ENCODE measurements at regions not wholly inside any gene's neighbourhood (a gene's known extent, or its start where the extent isn't known, plus 50 kb on each side); places are given as distances from the start of the nearest gene placed in this dataset.

DNA sequence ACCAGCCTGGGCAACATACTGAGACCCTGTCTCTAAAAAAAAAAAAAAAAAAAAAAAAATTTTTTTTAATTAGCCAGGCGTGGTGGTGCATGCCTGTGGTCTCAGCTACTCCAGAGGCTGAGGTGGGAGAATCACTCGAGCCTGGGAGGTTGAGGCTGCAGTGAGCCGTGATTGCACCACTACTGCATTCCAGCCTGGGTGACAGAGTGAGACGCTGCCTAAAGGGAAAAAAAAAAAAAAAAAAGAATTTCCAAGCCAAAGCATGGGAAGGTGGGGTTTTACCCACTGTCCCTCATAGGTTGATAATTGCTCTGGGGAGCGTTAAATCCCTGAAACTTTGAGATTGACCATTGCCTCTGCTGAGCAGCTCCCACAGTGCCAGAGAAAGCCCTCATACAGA is 427.5 kb downstream of the BCOR start:
- Mint-ChIP-seq H3K27me3 (no peaks in the 10 kb centered on the region), H3K9me3 (no peaks in the 10 kb centered on the region), H3K4me3 (no peak overlapping the region), H3K27ac (no peak overlapping the region), H3K4me1 (no peaks in the 10 kb centered on the region), H3K36me3 (ENCODE audit: low read depth) (no peaks in the 10 kb centered on the region)
- intact Hi-C loops (cut with micrococcal nuclease), result no loop called here
- no peak for DNase-seq

GRCh38 chrX:39672405-39672804 is 425.4 kb downstream of the BCOR start:
- no peak overlapping the region for H3K27ac Mint-ChIP-seq
- H3K27me3 Mint-ChIP-seq, result no peaks in the 10 kb centered on the region
- H3K4me1 Mint-ChIP-seq, result no peaks in the 10 kb centered on the region
- DNase-seq, result no peak
- no peak overlapping the region for H3K4me3 Mint-ChIP-seq
- H3K36me3 Mint-ChIP-seq (ENCODE audit: low read depth), result no peaks in the 10 kb centered on the region
- intact Hi-C loops (cut with micrococcal nuclease), result no loop called here
- no peaks in the 10 kb centered on the region for H3K9me3 Mint-ChIP-seq

GRCh38 chrX:39674490-39675161 is 423.1 kb downstream of the BCOR start:
- intact Hi-C loops (cut with micrococcal nuclease), result no loop called here
- H3K4me1 Mint-ChIP-seq, result no peaks in the 10 kb centered on the region
- H3K27me3 Mint-ChIP-seq, result no peaks in the 10 kb centered on the region
- DNase-seq, result no peak
- H3K27ac Mint-ChIP-seq, result no peak overlapping the region
- H3K9me3 Mint-ChIP-seq, result no peaks in the 10 kb centered on the region
- H3K36me3 Mint-ChIP-seq (ENCODE audit: low read depth), result no peaks in the 10 kb centered on the region
- H3K4me3 Mint-ChIP-seq, result no peak overlapping the region

GRCh38 chrX:39675162-39675553 is 422.6 kb downstream of the BCOR start:
- DNase-seq, result no peak
- intact Hi-C loops (cut with micrococcal nuclease), result no loop called here
- Mint-ChIP-seq H3K4me3 (no peak overlapping the region), H3K4me1 (no peaks in the 10 kb centered on the region), H3K9me3 (no peaks in the 10 kb centered on the region), H3K27ac (no peak overlapping the region), H3K27me3 (no peaks in the 10 kb centered on the region), H3K36me3 (ENCODE audit: low read depth) (no peaks in the 10 kb centered on the region)

DNA sequence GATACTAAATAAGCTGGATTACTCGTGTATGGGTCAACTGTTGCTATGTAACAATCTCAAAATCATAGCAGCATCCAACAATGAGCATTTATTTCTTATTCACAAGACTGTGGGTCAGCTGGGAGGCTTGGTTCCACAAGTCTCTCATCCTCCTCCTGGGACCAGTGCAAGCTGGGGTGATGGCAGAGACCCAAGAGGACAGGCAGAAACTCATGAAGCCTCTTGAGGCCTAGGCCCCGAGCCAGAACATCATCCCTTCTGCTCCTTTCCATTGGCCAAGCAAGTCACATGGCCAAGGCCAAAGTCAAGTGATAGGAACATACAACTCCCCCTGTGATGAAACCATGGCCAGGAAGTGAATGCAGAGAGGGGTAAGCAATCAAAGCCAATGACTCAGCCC is 422.1 kb downstream of the BCOR start:
- no peak for DNase-seq
- Mint-ChIP-seq H3K4me3 (no peak overlapping the region), H3K27me3 (no peaks in the 10 kb centered on the region), H3K36me3 (ENCODE audit: low read depth) (no peaks in the 10 kb centered on the region), H3K4me1 (no peaks in the 10 kb centered on the region), H3K27ac (no peak overlapping the region), H3K9me3 (no peaks in the 10 kb centered on the region)
- intact Hi-C loops (cut with micrococcal nuclease), result no loop called here

- no peaks in the 10 kb centered on the region for H3K4me1 Mint-ChIP-seq
- no peak for DNase-seq
- no peak overlapping the region for H3K27ac Mint-ChIP-seq
- no peaks in the 10 kb centered on the region for H3K36me3 Mint-ChIP-seq (ENCODE audit: low read depth)
- no peaks in the 10 kb centered on the region for H3K9me3 Mint-ChIP-seq
- no peaks in the 10 kb centered on the region for H3K27me3 Mint-ChIP-seq
- no peak overlapping the region for H3K4me3 Mint-ChIP-seq
- intact Hi-C loops (cut with micrococcal nuclease), result no loop called here
Measured at GRCh38 chrX:39676434-39676833, 421.3 kb downstream of the BCOR start.

DNA sequence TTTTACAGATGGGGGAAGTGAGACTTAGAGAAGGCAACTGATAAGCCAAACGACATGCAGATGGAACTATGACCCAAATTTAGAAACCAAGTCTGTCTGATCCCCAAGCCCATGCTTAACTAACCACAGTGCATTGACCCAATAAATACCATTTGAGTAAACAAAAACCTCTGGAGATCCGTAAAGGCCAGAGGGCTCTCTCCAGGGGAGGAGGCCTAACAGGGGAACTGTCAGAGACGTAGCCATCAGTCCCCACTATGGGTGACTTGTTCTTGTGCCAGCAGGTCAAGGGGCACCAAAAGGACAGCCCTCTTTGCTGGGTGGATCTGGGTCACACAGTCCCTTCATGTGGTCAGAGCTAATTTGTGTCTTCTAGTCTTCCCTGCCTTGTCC is 420.2 kb downstream of the BCOR start:
- H3K9me3 Mint-ChIP-seq, result no peaks in the 10 kb centered on the region
- DNase-seq, result no peak
- no peak overlapping the region for H3K4me3 Mint-ChIP-seq
- H3K36me3 Mint-ChIP-seq (ENCODE audit: low read depth), result no peaks in the 10 kb centered on the region
- no peaks in the 10 kb centered on the region for H3K27me3 Mint-ChIP-seq
- no peaks in the 10 kb centered on the region for H3K4me1 Mint-ChIP-seq
- no peak overlapping the region for H3K27ac Mint-ChIP-seq
- intact Hi-C loops (cut with micrococcal nuclease), result no loop called here

GRCh38 chrX:39677978-39678791 is 419.6 kb downstream of the BCOR start:
- Mint-ChIP-seq H3K4me3 (no peak overlapping the region), H3K27ac (no peak overlapping the region), H3K36me3 (ENCODE audit: low read depth) (no peaks in the 10 kb centered on the region), H3K9me3 (no peaks in the 10 kb centered on the region), H3K27me3 (no peaks in the 10 kb centered on the region), H3K4me1 (no peaks in the 10 kb centered on the region)
- intact Hi-C loops (cut with micrococcal nuclease), result no loop called here
- no peak for DNase-seq

DNA sequence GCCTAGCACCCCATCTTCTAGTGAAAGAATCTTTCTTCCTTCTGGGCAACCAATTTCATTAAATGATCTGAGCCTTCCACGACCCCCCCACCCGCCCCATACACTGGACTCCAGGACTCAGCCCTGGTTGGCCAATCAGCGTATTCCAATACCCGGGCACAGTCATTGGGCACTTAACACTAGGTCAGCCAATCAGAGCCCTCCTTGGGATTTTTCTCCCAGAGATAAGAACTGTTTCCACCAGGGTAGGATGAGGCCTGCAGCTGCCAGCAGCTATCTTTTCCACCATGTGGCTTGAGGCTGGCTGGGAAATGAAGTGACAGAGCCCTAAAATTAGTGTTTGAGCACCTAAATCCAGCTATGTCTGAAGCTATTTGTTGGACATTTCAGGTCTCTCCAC is 418.8 kb downstream of the BCOR start:
- Mint-ChIP-seq H3K27me3 (no peaks in the 10 kb centered on the region), H3K4me3 (no peak overlapping the region), H3K9me3 (no peaks in the 10 kb centered on the region), H3K27ac (no peak overlapping the region), H3K36me3 (ENCODE audit: low read depth) (no peaks in the 10 kb centered on the region), H3K4me1 (no peaks in the 10 kb centered on the region)
- intact Hi-C loops (cut with micrococcal nuclease), result no loop called here
- no peak for DNase-seq

- DNase-seq, result no peak
- Mint-ChIP-seq H3K9me3 (no peaks in the 10 kb centered on the region), H3K4me1 (no peaks in the 10 kb centered on the region), H3K27ac (no peak overlapping the region), H3K36me3 (ENCODE audit: low read depth) (no peaks in the 10 kb centered on the region), H3K27me3 (no peaks in the 10 kb centered on the region), H3K4me3 (no peak overlapping the region)
- intact Hi-C loops (cut with micrococcal nuclease), result no loop called here
Measured at GRCh38 chrX:39679497-39680157, 418.1 kb downstream of the BCOR start.

GRCh38 chrX:39681885-39682284 is 415.9 kb downstream of the BCOR start:
- no peak for DNase-seq
- H3K36me3 Mint-ChIP-seq (ENCODE audit: low read depth), result no peaks in the 10 kb centered on the region

DNA sequence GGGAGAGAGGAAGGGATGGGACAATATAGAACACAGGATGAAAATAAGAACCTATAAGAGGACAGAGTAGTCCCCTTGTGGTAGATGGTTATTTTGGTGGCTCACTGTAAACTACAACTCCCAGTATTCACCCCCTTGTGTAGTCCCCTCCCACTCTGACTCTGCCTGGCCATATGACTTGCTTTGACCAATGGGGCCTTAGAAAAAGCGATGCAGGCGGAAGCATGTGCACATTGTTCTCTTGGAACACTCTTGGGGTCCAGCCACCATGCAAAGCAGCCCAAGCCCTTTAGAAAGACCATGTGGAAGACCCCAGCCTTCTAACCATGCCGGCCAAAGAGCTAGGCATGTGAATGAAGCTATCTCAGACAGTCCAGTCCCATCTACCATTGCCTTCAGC is 415.0 kb downstream of the BCOR start:
- intact Hi-C loops (cut with micrococcal nuclease), result no loop called here
- no peak overlapping the region for H3K27ac Mint-ChIP-seq
- H3K4me1 Mint-ChIP-seq, result no peaks in the 10 kb centered on the region
- no peaks in the 10 kb centered on the region for H3K9me3 Mint-ChIP-seq
- DNase-seq, result no peak
- no peaks in the 10 kb centered on the region for H3K36me3 Mint-ChIP-seq (ENCODE audit: low read depth)
- peaks cover 7% of the 10 kb centered on the region for H3K27me3 Mint-ChIP-seq
- H3K4me3 Mint-ChIP-seq, result no peak overlapping the region

More at GRCh38 chrX:39681885-39682284, 415.9 kb downstream of the BCOR start:
- H3K27ac Mint-ChIP-seq, result no peak overlapping the region
- intact Hi-C loops (cut with micrococcal nuclease), result no loop called here
- peaks cover 7% of the 10 kb centered on the region for H3K27me3 Mint-ChIP-seq
- no peak overlapping the region for H3K4me3 Mint-ChIP-seq
- H3K9me3 Mint-ChIP-seq, result no peaks in the 10 kb centered on the region
- no peaks in the 10 kb centered on the region for H3K4me1 Mint-ChIP-seq

GRCh38 chrX:39688219-39688575 is 409.6 kb downstream of the BCOR start:
- peaks cover 26% of the 10 kb centered on the region for H3K27me3 Mint-ChIP-seq
- H3K9me3 Mint-ChIP-seq, result no peaks in the 10 kb centered on the region
- H3K4me3 Mint-ChIP-seq, result peak overlapping the region; percentile 26
- no peaks in the 10 kb centered on the region for H3K4me1 Mint-ChIP-seq
- no peak for DNase-seq
- no peaks in the 10 kb centered on the region for H3K36me3 Mint-ChIP-seq (ENCODE audit: low read depth)
- intact Hi-C loops (cut with micrococcal nuclease), result no loop called here
- H3K27ac Mint-ChIP-seq, result no peak overlapping the region

- intact Hi-C loops (cut with micrococcal nuclease), result no loop called here
- no peaks in the 10 kb centered on the region for H3K9me3 Mint-ChIP-seq
- peak overlapping the region; percentile 26 for H3K4me3 Mint-ChIP-seq
- H3K36me3 Mint-ChIP-seq (ENCODE audit: low read depth), result no peaks in the 10 kb centered on the region
- peak; percentile 64 for DNase-seq
- H3K27ac Mint-ChIP-seq, result no peak overlapping the region
- H3K4me1 Mint-ChIP-seq, result no peaks in the 10 kb centered on the region
- H3K27me3 Mint-ChIP-seq, result peaks cover 26% of the 10 kb centered on the region
Measured at GRCh38 chrX:39688576-39689375, 409.0 kb downstream of the BCOR start.
